Gastroesophageal sphincter (tissue), 3 donors: ENCODE measurements at regions not wholly inside any gene's neighbourhood (a gene's known extent, or its start where the extent isn't known, plus 50 kb on each side); places are given as distances from the start of the nearest gene placed in this dataset.

ENCODE experiments used
- POLR2A ChIP-seq, 2 donors: fragments of 450-650 bp; IDR thresholded peaks; one replicate each; pipeline ENCODE4 v1.6.1; 2017; ENCODE audit warnings: antibody characterized with exemption in 2 of 2, mild to moderate bottlenecking in 2 of 2, moderate library complexity in 1 of 2
- TF ChIP-seq, protein P1 (sequence below), 4 experiments: fragments of 200-600 bp in 2 of 4; fragments of 450-650 bp in 2 of 4; sonication (generic) in 1 of 4; IDR thresholded peaks; one replicate each; pipeline ENCODE4 v1.5.1; 2017 to 2019; ENCODE audit warnings: antibody characterized with exemption in 4 of 4, mild to moderate bottlenecking in 2 of 4, moderate library complexity in 2 of 4

DNA sequence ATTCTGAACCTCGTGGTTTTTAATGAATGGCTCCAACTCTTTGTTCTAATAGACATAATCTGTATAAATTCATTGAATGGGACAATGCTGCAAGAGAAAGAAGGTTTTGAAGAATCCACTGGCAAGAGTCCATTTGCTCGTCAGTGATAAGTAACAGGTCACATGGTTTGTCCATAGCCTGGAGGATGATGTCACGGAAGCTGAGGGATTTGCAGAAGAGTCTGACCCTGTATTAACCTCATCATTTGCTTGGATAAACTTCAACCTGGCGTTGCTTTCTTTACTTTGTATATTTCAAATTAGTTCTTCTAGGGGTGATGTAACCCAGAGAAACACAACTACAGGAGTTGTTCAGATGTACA, 197.4 kb downstream of the GAS1 start:
- TF ChIP-seq, protein P1, sequence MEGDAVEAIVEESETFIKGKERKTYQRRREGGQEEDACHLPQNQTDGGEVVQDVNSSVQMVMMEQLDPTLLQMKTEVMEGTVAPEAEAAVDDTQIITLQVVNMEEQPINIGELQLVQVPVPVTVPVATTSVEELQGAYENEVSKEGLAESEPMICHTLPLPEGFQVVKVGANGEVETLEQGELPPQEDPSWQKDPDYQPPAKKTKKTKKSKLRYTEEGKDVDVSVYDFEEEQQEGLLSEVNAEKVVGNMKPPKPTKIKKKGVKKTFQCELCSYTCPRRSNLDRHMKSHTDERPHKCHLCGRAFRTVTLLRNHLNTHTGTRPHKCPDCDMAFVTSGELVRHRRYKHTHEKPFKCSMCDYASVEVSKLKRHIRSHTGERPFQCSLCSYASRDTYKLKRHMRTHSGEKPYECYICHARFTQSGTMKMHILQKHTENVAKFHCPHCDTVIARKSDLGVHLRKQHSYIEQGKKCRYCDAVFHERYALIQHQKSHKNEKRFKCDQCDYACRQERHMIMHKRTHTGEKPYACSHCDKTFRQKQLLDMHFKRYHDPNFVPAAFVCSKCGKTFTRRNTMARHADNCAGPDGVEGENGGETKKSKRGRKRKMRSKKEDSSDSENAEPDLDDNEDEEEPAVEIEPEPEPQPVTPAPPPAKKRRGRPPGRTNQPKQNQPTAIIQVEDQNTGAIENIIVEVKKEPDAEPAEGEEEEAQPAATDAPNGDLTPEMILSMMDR (IDR thresholded peaks at IDR 0.05), result no peak
- TF ChIP-seq POLR2A (IDR thresholded peaks at IDR 0.05), result no peak
